Activated naive CD8-positive, alpha-beta T cell treated with anti-CD3 and anti-CD28 coated beads, Interleukin-2, amount 50 U/mL, for 24 hours (primary cell): ENCODE measurements at regions not wholly inside any gene's neighbourhood (a gene's known extent, or its start where the extent isn't known, plus 50 kb on each side); places are given as distances from the start of the nearest gene placed in this dataset.

Experiments used
- ATAC-seq: fragments of 150-1000 bp; cut with Tn5 transposase; one replicate; pipeline ENCODE4 v1.10.0; 2021
- DNase-seq: peaks from one replicate; pipeline ENCODE4 v3.0.0; 2021
- H3K27ac Mint-ChIP-seq: one replicate; pipeline ENCODE4 v1.8.0; 2021; ENCODE audit warnings: mild to moderate bottlenecking, mixed read lengths
- H3K27me3 Mint-ChIP-seq: one replicate; pipeline ENCODE4 v1.8.0; 2021; ENCODE audit warnings: mixed read lengths
- H3K36me3 Mint-ChIP-seq: one replicate; pipeline ENCODE4 v1.8.0; 2021; ENCODE audit warnings: low read depth, mixed read lengths
- H3K4me1 Mint-ChIP-seq: one replicate; pipeline ENCODE4 v1.8.0; 2021; ENCODE audit warnings: mixed read lengths
- H3K4me3 Mint-ChIP-seq: one replicate; pipeline ENCODE4 v1.8.0; 2021; ENCODE audit warnings: mild to moderate bottlenecking, moderate library complexity, mixed read lengths
- H3K9me3 Mint-ChIP-seq: one replicate; pipeline ENCODE4 v1.8.0; 2021; ENCODE audit warnings: mixed read lengths

GRCh38 chr20:60420676-60421229 is 462.5 kb downstream of the CDH26 start:
- Mint-ChIP-seq H3K4me1 (no peaks in the 10 kb centered on the region), H3K36me3 (no peaks in the 10 kb centered on the region), H3K27me3 (peaks cover 2% of the 10 kb centered on the region), H3K9me3 (no peaks in the 10 kb centered on the region), H3K4me3 (no peak overlapping the region), H3K27ac (no peak overlapping the region)
- DNase-seq: no peak
- no peak for ATAC-seq

- no peaks in the 10 kb centered on the region for H3K36me3 Mint-ChIP-seq
- ATAC-seq: no peak
- H3K4me1 Mint-ChIP-seq: no peaks in the 10 kb centered on the region
- peaks cover 2% of the 10 kb centered on the region for H3K27me3 Mint-ChIP-seq
- DNase-seq: no peak
- no peak overlapping the region for H3K4me3 Mint-ChIP-seq
- H3K27ac Mint-ChIP-seq: no peak overlapping the region
- H3K9me3 Mint-ChIP-seq: no peaks in the 10 kb centered on the region
Observed at GRCh38 chr20:60422848-60423247, 464.6 kb downstream of the CDH26 start.

- ATAC-seq (no peak), DNase-seq (no peak)
- Mint-ChIP-seq H3K27ac (no peak overlapping the region), H3K27me3 (peaks cover 2% of the 10 kb centered on the region), H3K4me3 (no peak overlapping the region), H3K36me3 (no peaks in the 10 kb centered on the region), H3K9me3 (no peaks in the 10 kb centered on the region), H3K4me1 (no peaks in the 10 kb centered on the region)
Observed at GRCh38 chr20:60424267-60424902, 466.2 kb downstream of the CDH26 start.

GRCh38 chr20:60427516-60427915 is 469.3 kb downstream of the CDH26 start:
- H3K27me3 Mint-ChIP-seq: peaks cover 2% of the 10 kb centered on the region
- ATAC-seq (no peak), DNase-seq (no peak)
- H3K4me1 Mint-ChIP-seq: no peaks in the 10 kb centered on the region
- H3K4me3 Mint-ChIP-seq: no peak overlapping the region
- H3K9me3 Mint-ChIP-seq: no peaks in the 10 kb centered on the region
- no peaks in the 10 kb centered on the region for H3K36me3 Mint-ChIP-seq
- H3K27ac Mint-ChIP-seq: no peak overlapping the region

- no peaks in the 10 kb centered on the region for H3K4me1 Mint-ChIP-seq
- H3K9me3 Mint-ChIP-seq: no peaks in the 10 kb centered on the region
- ATAC-seq (no peak), DNase-seq (no peak)
- H3K36me3 Mint-ChIP-seq: no peaks in the 10 kb centered on the region
- no peak overlapping the region for H3K4me3 Mint-ChIP-seq
- peaks cover 2% of the 10 kb centered on the region for H3K27me3 Mint-ChIP-seq
- H3K27ac Mint-ChIP-seq: no peak overlapping the region
Observed at GRCh38 chr20:60428651-60429050, 470.4 kb downstream of the CDH26 start.

GRCh38 chr20:60430516-60431001 is 472.3 kb downstream of the CDH26 start:
- H3K27me3 Mint-ChIP-seq: no peaks in the 10 kb centered on the region
- no peak for DNase-seq
- no peak overlapping the region for H3K27ac Mint-ChIP-seq
- no peaks in the 10 kb centered on the region for H3K4me1 Mint-ChIP-seq
- H3K9me3 Mint-ChIP-seq: no peaks in the 10 kb centered on the region
- H3K4me3 Mint-ChIP-seq: no peak overlapping the region
- no peak for ATAC-seq
- H3K36me3 Mint-ChIP-seq: no peaks in the 10 kb centered on the region

- Mint-ChIP-seq H3K36me3 (no peaks in the 10 kb centered on the region), H3K4me1 (no peaks in the 10 kb centered on the region), H3K9me3 (no peaks in the 10 kb centered on the region), H3K27ac (no peak overlapping the region), H3K27me3 (no peaks in the 10 kb centered on the region), H3K4me3 (no peak overlapping the region)
- DNase-seq (no peak), ATAC-seq (no peak)
Observed at GRCh38 chr20:60431349-60431748, 473.1 kb downstream of the CDH26 start.

GRCh38 chr20:60437418-60437817 is 479.2 kb downstream of the CDH26 start:
- H3K27ac Mint-ChIP-seq: no peak overlapping the region
- no peak for DNase-seq
- no peak for ATAC-seq

GRCh38 chr20:60446267-60447111 is 488.3 kb downstream of the CDH26 start:
- no peak for DNase-seq
- Mint-ChIP-seq H3K9me3 (no peaks in the 10 kb centered on the region), H3K4me1 (no peaks in the 10 kb centered on the region), H3K27me3 (peaks cover 7% of the 10 kb centered on the region), H3K27ac (no peak overlapping the region), H3K4me3 (no peak overlapping the region), H3K36me3 (no peaks in the 10 kb centered on the region)
- no peak for ATAC-seq

More at GRCh38 chr20:60437418-60437817, 479.2 kb downstream of the CDH26 start:
- Mint-ChIP-seq H3K9me3 (no peaks in the 10 kb centered on the region), H3K36me3 (no peaks in the 10 kb centered on the region), H3K27me3 (peaks cover 2% of the 10 kb centered on the region), H3K4me3 (no peak overlapping the region), H3K4me1 (no peaks in the 10 kb centered on the region)

- Mint-ChIP-seq H3K27me3 (peaks cover 5% of the 10 kb centered on the region), H3K4me3 (no peak overlapping the region), H3K4me1 (no peaks in the 10 kb centered on the region), H3K36me3 (no peaks in the 10 kb centered on the region), H3K27ac (no peak overlapping the region), H3K9me3 (no peaks in the 10 kb centered on the region)
- ATAC-seq: no peak
- no peak for DNase-seq
Observed at GRCh38 chr20:60447703-60448102, 489.5 kb downstream of the CDH26 start.

- Mint-ChIP-seq H3K27me3 (peaks cover 3% of the 10 kb centered on the region), H3K4me1 (no peaks in the 10 kb centered on the region), H3K27ac (no peak overlapping the region), H3K36me3 (no peaks in the 10 kb centered on the region), H3K4me3 (no peak overlapping the region), H3K9me3 (no peaks in the 10 kb centered on the region)
- no peak for DNase-seq
- ATAC-seq: no peak
Observed at GRCh38 chr20:60453388-60454246, 495.4 kb downstream of the CDH26 start.

GRCh38 chr20:60454491-60454890 is 496.3 kb downstream of the CDH26 start:
- ATAC-seq (no peak), DNase-seq (no peak)
- Mint-ChIP-seq H3K27me3 (peaks cover 3% of the 10 kb centered on the region), H3K4me1 (no peaks in the 10 kb centered on the region), H3K27ac (no peak overlapping the region), H3K36me3 (no peaks in the 10 kb centered on the region), H3K4me3 (no peak overlapping the region), H3K9me3 (no peaks in the 10 kb centered on the region)

GRCh38 chr20:60455272-60455671 is 497.0 kb downstream of the CDH26 start:
- H3K27me3 Mint-ChIP-seq: peaks cover 5% of the 10 kb centered on the region
- no peak overlapping the region for H3K27ac Mint-ChIP-seq
- ATAC-seq (no peak), DNase-seq (no peak)
- no peaks in the 10 kb centered on the region for H3K36me3 Mint-ChIP-seq
- H3K9me3 Mint-ChIP-seq: no peaks in the 10 kb centered on the region
- H3K4me3 Mint-ChIP-seq: no peak overlapping the region
- H3K4me1 Mint-ChIP-seq: no peaks in the 10 kb centered on the region

GRCh38 chr20:60459212-60459611 is 501.0 kb downstream of the CDH26 start:
- Mint-ChIP-seq H3K36me3 (no peaks in the 10 kb centered on the region), H3K27me3 (peaks cover 5% of the 10 kb centered on the region), H3K9me3 (peaks cover 8% of the 10 kb centered on the region), H3K4me3 (no peak overlapping the region), H3K27ac (no peak overlapping the region), H3K4me1 (no peaks in the 10 kb centered on the region)
- ATAC-seq (no peak), DNase-seq (no peak)
